AG04449 (cell line): ENCODE measurements at regions not wholly inside any gene's neighbourhood (a gene's known extent, or its start where the extent isn't known, plus 50 kb on each side); places are given as distances from the start of the nearest gene placed in this dataset.
"Not testable (repeated sequence)": the region's sequence is repeated elsewhere in the genome, so short reads cannot be mapped to it uniquely, and the experiment has no call there.

Experiments used
- CTCF ChIA-PET: fragments of 350-600 bp; formaldehyde crosslinking; extraction: SDS; loops from one replicate; lab custom pipeline; 2021; ENCODE audit warnings: antibody characterized with exemption; lab: Yijun Ruan, JAX
- POLR2A ChIA-PET: fragments of 400-600, 350-600 bp; formaldehyde crosslinking; extraction: SDS; loops from one replicate; lab custom pipeline; 2020; ENCODE audit warnings: antibody characterized with exemption, inconsistent platforms; lab: Yijun Ruan, JAX
- DNase-seq: peaks from one replicate; pipeline ENCODE4 v3.0.0-alpha.2; 2010; ENCODE audit warnings: low read depth, low spot score
- H3K4me3 ChIP-seq: 2 replicates; pipeline ENCODE4 v1.5.1; 2011; ENCODE audit warnings: low read depth, mild to moderate bottlenecking, control low read depth, low read length
- TF ChIP-seq, protein P1 (sequence below): IDR thresholded peaks from one replicate; pipeline ENCODE4 v1.5.1; 2011; ENCODE audit warnings: mild to moderate bottlenecking, moderate library complexity, low read length, control low read depth, inconsistent platforms; ENCODE audit not compliant: insufficient read depth; ENCODE audit errors: missing control alignments

DNA sequence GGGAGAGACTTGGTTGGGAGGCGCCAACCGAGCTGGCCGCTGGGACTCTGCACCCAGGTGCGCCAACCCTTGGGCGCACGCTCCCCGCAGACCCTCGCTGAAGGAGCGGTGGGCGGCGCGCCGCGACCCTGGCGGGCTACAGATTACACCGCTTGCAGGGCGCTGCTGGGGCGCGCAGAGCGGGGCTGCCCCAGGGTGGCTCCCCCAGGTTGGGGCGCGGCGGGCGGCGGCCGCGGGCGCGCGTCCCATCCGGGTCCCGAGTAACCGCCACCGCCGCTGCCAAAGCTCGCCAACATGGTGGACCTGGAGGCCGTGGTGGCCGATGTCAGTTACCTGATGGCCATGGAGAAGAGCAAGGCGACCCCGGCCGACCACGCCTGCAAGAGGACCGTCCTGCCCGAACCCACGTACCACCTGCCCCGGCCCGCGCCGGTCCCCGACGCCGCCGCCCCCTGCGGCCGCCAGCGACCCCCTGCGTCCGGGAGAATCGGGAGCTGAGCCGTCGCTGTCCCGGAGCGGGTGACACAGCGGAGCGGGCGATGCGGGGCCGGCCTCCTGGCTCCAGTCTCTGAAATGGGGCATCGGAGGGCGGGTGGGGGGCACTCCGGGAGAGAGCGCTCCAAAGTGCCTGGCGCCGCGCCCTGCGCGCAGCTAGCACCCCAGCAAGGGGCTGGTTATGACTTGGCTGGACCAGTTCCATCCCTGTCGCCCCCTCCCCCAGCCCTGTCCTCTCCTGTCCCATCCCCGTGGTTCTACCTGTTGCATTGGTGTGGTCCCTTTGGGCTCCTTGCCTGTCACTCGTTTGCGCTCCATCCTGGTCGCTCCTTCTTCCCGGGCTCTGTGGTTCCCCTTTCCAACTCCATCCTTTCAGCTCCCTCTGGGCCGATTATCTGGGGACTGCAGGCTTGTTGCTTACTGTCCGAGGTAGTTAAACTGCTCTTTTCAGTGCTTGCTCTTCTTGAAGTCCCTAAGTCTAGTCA lies 143.3 kb upstream of the GRK3 start:
- ChIA-PET POLR2A (no interaction called here), CTCF (interaction anchor here (2.3 kb wide), 1 partner anchor 26 kb away, joined by 9 read pairs; no protein-coding TSS in a partner anchor)
- no peak overlapping the region for H3K4me3 ChIP-seq
- TF ChIP-seq, protein P1, sequence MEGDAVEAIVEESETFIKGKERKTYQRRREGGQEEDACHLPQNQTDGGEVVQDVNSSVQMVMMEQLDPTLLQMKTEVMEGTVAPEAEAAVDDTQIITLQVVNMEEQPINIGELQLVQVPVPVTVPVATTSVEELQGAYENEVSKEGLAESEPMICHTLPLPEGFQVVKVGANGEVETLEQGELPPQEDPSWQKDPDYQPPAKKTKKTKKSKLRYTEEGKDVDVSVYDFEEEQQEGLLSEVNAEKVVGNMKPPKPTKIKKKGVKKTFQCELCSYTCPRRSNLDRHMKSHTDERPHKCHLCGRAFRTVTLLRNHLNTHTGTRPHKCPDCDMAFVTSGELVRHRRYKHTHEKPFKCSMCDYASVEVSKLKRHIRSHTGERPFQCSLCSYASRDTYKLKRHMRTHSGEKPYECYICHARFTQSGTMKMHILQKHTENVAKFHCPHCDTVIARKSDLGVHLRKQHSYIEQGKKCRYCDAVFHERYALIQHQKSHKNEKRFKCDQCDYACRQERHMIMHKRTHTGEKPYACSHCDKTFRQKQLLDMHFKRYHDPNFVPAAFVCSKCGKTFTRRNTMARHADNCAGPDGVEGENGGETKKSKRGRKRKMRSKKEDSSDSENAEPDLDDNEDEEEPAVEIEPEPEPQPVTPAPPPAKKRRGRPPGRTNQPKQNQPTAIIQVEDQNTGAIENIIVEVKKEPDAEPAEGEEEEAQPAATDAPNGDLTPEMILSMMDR: no peak
- DNase-seq: no peak

DNA sequence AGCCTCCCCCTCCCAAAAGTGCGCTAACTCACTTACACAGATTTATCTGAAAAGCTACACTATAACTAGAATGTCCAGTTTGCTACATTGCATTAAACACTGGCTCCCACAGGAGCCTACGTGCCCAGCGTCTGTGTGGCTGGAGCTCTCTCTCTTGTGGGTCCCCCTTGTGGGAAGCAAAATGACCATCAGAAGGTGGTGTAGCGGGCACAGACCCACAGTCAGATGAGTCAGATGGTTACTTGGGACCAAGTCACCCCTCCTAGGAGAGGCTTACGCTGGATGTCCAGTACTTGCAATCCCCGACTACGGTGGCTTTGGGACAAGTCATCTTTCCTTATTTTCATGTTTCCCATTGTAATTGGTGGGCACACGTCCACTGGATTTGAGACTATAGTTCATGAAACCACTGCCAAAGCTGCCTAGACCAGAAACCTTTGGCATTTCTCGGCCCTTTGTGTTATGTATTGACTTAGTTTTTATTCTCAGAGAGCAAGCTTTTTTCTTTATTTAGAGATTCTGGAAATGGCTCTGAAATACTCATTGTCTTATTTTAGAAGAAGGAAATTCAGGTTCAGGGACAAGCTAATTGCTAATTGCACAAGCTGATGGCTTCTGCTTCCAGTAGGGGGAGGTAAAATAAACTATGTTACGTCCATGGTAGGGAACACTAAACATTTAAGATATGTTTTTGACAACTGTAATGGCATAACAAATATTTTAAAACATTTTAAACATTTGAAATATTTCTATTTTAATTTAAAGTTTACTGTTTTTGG lies 137.8 kb upstream of the GRK3 start:
- H3K4me3 ChIP-seq, DNase-seq, POLR2A ChIA-PET: not testable (repeated sequence)
- CTCF ChIA-PET: interaction anchor here (3.1 kb wide), 1 partner anchor 20 kb away, joined by 16 read pairs; no protein-coding TSS in a partner anchor

DNA sequence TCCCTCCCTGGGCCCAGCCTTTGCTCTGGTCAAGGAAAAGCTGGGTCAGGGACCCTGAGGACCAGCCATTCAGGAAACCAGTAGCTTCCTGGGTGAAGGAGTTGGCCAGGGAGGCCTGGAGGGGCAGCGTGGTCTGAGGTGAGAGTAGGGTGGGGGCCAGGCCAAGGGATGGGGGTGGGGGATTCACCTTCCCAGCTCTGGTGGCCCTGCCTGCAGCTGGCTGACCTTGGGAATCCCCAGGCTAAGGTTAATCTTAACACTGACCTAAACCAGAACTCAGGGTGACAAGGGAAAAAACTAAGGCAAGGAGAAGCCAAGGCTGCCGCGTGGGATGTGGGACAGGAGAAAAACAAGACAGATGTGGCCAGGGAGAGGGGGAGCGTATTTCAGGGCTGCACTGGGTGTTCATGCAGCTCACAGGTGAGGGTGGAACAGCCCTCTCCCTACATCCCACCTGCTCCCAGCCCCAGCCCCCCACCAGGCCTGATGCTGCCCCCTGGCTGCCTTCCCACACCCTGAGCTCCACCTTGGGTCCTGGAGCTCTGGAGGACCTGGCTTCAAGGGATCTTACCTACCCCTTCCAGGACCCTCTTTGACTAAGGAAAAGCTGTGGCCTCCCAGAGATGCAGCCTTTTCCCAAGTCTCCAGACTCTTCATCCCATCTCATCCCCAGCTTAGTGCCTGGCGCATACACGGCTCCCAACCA lies 132.7 kb upstream of the GRK3 start:
- POLR2A ChIA-PET, DNase-seq, H3K4me3 ChIP-seq: not testable (repeated sequence)
- CTCF ChIA-PET: interaction anchor here (1.6 kb wide), 1 partner anchor 16 kb away, joined by 6 read pairs; no protein-coding TSS in a partner anchor

DNA sequence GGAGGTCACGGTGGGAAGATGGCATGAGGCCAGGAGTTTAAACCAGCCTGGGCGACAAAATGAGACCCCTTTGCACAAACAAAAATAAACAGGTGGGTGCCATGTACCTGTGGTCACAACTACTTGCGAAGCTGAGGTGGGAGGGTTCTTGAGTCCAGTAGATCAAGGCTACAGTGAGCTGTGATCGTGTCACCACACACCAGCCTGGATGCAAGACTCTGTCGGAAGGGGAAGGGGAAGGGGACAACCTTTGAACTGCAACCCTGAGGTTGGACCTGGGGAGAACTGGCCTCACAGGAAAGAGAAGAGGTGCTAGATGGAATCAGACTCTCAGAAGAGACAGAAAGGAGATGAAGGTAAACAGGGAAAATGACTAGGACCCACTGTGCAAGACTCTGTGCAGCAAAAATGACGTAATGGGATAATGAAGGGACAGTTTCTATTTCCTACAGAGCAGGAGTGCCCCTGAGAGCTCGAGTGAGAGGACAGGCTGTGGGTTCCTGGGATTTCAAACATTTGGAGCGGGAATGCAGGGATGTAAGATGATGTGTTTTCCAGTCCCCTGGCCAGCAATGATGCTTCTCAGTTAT lies 131.0 kb upstream of the GRK3 start:
- CTCF ChIA-PET: interaction anchor here (1.6 kb wide), 1 partner anchor 14 kb away, joined by 5 read pairs; no protein-coding TSS in a partner anchor
- POLR2A ChIA-PET, H3K4me3 ChIP-seq, DNase-seq: not testable (repeated sequence)

DNA sequence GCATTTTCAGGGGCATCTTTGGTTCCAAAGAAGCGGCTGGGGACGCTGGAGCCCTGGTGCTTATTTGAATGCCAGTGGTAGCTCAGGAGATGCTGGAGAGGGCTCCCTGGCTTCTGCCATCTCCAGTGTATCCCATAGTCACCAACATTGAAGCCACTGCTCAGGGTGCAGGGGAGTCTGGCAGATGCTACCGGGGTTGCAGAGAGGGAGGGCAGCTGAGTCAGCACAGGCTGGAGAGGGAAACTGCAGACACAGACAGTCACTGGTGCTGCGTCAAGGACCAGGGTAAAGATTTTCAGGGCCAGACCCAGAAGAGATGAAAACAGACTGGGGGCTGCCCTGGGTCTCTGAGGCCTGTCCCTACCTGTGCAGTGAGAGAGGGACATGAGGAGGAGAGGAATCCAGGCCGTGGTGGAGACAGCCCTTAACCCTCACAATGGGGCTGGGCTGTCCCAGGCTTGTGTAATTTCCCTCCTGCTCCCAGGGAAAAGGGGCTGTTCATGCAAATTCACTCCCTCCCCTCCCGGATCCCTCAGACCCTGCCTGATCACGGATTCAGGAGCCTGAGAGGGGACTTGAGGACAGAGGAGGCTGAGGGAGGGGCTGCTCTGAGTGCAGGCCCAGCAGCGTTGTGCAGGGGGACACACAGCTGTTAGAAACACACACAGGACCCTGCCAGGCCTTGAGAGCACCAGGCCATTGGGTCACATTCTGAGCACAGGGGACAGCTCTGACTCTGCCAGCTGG lies 126.9 kb upstream of the GRK3 start:
- TF ChIP-seq, protein P1: no peak
- ChIA-PET CTCF (interaction anchor here (1.9 to 3.6 kb wide), 2 partner anchors 10 to 335 kb away, joined by 5 to 22 read pairs; no protein-coding TSS in a partner anchor), POLR2A (no interaction called here)
- DNase-seq: no peak
- no peak overlapping the region for H3K4me3 ChIP-seq

DNA sequence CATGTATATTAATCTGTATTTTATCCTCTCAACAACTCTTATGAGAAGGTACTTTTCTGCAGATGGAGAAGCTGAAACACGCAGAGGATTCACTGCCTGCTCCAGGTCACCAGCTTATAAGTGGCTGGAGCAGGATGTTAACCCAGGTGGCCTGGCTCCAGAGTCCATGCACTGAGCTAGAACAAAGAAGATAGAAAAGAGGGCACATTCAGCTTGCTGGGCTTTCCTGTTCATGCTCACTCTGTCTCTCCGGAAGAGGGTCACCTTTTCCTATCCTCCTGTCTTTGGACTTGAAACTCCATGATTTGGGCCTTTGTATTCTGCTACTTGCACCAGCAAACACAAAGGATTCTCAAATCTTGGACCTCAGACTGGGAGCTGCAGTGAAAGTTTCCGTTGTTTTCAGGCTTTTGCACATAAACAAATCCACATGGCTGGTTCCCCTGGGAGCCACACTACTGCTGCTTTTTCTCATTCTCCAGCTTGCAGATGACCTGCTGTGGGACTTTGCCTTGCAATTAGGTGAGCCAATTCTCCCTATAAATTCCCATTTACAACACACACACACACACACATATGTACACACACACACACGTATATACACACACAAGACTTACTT lies 117.3 kb upstream of the GRK3 start:
- TF ChIP-seq, protein P1: no peak
- POLR2A ChIA-PET: no interaction called here

More for the DNA sequence above, 117.3 kb upstream of the GRK3 start:
- CTCF ChIA-PET: interaction anchor here (0.6 to 3.1 kb wide), 32 partner anchors 10 to 878 kb away, joined by 3 to 22 read pairs (median 5); no protein-coding TSS in a partner anchor
- H3K4me3 ChIP-seq: no peak overlapping the region
- no peak for DNase-seq
